Skin epidermis (tissue), 12 donors: ENCODE measurements at regions not wholly inside any gene's neighbourhood (a gene's known extent, or its start where the extent isn't known, plus 50 kb on each side); places are given as distances from the start of the nearest gene placed in this dataset.
"Not testable (repeated sequence)": the region's sequence is repeated elsewhere in the genome, so short reads cannot be mapped to it uniquely, and the experiment has no call there.

ENCODE experiments used
- H3K27ac ChIP-seq, 21 experiments: fragments of 200-600 bp; sonication (generic) in 11 of 21; one replicate each; pipeline ENCODE4 v1.5.0; 2020; ENCODE audit warnings: mild to moderate bottlenecking in 3 of 21, inconsistent platforms in 2 of 21, moderate library complexity in 2 of 21
- H3K4me3 ChIP-seq, 7 experiments: fragments of 200-600 bp; sonication (generic) in 2 of 7; one replicate each; pipeline ENCODE4 v1.5.0; 2020; ENCODE audit warnings: inconsistent platforms in 2 of 7, mild to moderate bottlenecking in 2 of 7, moderate library complexity in 1 of 7

DNA sequence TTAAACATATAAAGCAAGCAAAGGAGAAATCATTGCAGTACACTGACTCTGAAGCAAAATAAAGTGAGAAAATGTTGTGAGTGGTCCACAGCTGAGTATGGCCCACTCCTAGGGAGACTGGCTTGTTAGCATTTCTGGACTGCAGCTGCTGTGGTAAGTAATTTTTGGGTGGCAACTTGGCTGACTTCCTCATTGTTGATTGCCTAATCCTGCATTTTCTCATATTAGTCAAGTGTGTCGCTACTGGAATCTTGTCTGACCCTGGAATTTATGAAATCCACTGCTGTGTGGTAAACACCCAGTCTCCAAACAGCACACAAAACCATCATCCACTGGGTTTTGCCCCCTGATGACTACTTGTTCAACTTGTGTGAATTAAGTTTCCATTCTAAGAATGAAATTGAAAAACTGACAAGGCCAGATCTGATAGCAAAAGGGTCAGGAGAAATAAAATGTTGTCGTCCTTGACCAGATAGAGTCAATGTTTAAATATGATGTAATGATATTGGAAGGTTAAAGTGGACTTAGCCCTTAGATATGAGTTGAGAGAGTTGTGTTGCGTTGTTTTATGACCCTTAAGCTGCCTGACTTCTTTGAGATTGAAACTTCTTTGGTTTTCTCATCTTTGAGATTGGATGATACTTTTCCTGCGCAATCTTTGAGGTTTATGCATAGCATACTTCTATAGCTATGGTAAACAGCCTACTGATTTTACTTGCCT, 106.6 kb upstream of the SEC22B start:
- H3K4me3 ChIP-seq, H3K27ac ChIP-seq: not testable (repeated sequence)

- H3K4me3 ChIP-seq, H3K27ac ChIP-seq: not testable (repeated sequence)
Observed at GRCh38 chr1:120278259-120278610, 101.9 kb upstream of the SEC22B start.

DNA sequence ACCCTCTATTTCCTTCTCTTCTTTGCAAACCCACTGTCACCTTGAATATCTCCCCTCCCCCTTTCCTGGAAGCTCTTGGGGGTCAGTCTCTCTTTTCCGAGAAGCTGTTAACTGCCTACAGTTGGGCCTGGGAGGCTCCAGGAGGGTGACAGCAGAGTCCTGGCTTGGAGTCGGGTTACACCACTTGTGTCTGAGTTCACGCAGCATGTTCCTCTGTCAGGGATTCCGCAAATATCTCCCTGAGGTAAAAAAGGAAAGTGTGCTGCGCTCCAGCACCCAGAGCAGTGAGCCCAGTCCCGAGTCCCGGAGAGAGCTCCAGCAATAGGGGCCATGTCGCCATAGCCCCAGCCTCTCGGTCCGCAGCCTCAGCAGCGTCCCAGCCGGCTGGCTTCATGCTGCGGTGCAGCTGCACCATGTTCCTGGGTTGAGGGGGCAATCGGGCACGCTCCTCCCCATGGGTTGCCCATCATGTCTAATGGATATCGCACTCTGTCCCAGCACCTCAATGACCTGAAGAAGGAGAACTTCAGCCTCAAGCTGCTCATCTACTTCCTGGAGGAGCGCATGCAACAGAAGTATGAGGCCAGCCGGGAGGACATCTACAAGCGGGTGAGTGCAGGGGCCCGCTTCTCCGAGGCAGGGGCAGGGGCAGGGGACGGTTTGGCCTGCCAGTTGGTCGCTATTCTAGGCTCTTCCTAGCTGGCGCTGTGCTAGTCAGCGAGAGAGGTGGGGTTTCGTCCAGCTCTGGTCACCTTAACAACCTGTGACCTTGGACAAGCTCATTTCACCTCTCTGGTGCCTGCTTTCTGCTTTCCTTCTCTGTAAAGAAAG, 101.3 kb upstream of the SEC22B start:
- H3K27ac ChIP-seq, H3K4me3 ChIP-seq: not testable (repeated sequence)

GRCh38 chr1:120276710-120277109, 100.4 kb upstream of the SEC22B start:
- not testable (repeated sequence) for H3K4me3 ChIP-seq, H3K27ac ChIP-seq

GRCh38 chr1:120274438-120274837, 98.1 kb upstream of the SEC22B start:
- not testable (repeated sequence) for H3K27ac ChIP-seq, H3K4me3 ChIP-seq

DNA sequence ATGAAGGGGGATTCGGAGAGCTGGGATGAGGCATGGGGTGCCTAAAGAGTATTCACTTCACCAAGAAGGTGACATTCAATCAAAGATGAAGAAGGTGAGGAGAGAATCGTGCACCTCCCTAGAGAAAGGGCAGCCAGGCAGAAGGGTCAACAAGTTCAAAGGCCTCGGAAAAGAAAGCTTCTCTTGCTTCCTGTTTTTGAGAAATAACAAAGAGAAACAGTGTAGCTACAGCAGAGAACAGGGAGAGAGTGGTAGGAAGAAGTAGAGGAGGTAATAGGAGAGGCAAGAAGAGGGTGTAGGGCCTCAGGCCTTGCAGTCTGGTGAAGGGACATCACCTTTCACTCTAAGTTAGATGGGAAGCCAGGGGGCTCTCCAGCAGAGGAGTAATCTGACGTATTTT, 97.0 kb upstream of the SEC22B start:
- not testable (repeated sequence) for H3K4me3 ChIP-seq, H3K27ac ChIP-seq

DNA sequence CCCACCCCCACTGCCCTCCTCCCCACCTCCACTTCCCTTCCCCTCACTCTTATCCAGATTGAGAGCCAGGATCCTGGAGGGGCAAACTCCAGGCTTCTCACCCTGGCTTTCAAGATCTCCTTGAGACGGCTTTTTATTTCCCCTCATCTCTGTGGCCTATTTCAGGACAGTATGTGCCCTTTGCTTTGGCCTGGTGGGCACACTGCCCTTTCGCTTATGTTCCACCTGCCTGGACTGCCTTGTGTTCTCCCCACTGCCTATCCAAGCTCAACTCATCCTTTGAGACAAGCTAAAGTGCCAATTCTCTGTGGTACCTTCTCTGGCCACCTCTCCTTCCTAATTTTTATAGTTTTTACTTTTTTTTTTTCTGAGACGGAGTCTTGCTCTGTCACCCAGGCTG, 95.9 kb upstream of the SEC22B start:
- not testable (repeated sequence) for H3K27ac ChIP-seq, H3K4me3 ChIP-seq

DNA sequence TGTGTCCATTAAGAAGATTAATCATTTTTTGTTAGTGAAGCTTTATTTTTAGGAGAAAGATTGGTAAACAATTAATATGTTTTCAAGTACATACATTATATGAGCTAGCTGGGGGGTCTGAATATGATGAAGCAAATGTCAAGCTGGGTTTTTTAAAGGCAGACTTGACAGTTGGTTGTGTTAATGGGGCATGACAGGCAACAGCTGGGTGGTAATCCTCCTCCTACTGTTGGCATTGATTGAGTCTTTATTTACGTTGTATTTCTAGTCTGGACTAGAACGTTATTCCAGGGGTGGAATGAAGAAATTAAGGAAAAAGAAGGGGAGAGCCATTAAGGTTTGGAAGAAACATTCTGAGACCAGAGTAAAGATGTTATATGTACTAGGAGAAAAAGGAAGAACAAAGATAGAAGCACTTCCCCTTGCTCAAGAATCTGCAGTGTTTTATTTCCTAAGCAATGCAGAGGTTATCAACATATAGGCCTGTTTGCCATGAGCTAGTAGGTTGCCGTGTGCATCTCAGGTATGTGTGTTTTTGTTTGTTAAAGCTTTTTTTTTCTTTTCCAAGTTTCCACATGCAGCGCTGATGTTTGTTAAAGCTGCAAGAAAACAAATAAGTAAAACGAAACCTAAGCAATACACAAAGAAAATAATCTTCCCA, 95.4 kb upstream of the SEC22B start:
- not testable (repeated sequence) for H3K4me3 ChIP-seq

DNA sequence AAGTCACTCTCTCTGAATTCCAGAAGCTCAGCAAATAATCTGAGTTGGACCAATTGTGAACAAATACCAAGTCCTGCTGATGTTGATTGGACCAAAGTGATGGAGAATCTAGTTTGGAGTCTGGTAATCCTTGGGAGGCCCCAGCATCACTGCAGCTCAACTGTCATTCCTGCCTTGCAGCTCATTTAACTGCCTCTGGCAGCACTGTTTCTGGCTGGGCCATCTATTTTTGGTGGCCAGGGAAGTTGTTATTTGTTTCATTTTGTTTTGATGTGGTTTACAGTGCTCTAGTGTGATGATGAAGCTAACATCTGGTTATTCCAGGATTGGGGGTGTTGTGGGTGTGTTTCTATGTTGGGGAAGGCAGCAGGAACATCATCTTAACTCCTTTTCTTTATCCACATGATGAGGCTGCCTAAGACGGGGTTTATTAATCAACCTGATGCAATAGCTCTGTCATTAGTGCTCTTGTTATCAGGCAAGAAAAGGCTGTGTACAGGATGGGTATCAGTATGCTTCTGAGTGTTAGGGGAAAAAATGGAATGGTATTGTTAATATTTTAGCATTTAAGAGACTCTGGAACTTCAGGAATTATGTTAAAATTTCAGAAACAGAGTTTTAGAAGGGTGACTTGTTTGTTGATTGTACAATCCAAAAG, 91.7 kb upstream of the SEC22B start:
- not testable (repeated sequence) for H3K4me3 ChIP-seq, H3K27ac ChIP-seq

More for the DNA sequence above, 95.4 kb upstream of the SEC22B start:
- not testable (repeated sequence) for H3K27ac ChIP-seq

GRCh38 chr1:120264564-120264963, 88.2 kb upstream of the SEC22B start:
- H3K4me3 ChIP-seq, H3K27ac ChIP-seq: not testable (repeated sequence)

DNA sequence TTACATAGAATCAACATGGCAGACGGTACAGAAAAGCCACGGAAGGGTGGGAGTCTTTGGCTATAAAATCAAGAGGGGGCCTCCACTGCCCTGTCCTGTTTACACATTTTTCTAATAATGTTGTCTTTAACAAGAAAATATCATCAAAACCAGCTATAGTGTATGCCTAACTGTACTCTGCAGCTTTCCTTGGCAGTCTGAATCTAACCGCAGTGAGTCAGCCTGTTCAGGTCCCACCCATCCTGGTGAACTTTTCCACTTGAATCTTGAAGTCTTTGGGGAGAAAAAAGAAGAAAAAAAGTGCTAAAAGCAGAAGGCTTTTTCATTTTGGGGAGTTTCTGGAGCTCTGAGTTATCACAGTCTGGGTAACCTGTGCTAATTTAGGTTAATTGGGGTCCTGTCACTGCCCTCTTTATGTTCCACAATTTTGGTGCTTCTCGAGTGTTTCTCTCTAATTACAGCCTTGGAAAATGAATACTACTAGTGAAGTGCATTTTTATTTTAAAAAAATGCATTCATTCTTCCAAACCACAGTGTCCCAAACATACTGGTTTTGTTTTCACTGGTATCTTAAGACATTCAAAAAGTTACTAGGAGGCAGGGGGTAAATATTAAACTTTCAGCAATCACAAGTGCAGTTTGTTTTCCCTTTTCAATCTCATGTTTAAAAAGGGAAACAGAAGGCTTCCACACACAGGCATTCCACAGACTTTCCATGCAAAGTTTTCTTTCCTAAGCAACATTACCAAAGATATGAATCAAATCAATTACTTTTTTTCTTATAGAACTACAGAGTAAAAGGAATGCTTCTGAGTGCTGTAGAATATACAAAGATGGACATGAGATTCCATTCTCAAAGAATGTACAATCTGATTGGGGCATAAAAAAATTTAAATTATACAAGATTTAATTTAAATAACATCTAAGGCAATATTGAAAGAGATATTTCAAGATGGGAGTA, 86.8 kb upstream of the SEC22B start:
- not testable (repeated sequence) for H3K4me3 ChIP-seq, H3K27ac ChIP-seq

GRCh38 chr1:120257778-120258105, 81.4 kb upstream of the SEC22B start:
- H3K27ac ChIP-seq: not testable (repeated sequence)

GRCh38 chr1:120257064-120257777, 80.9 kb upstream of the SEC22B start:
- not testable (repeated sequence) for H3K27ac ChIP-seq, H3K4me3 ChIP-seq

More at GRCh38 chr1:120257778-120258105, 81.4 kb upstream of the SEC22B start:
- H3K4me3 ChIP-seq: not testable (repeated sequence)

DNA sequence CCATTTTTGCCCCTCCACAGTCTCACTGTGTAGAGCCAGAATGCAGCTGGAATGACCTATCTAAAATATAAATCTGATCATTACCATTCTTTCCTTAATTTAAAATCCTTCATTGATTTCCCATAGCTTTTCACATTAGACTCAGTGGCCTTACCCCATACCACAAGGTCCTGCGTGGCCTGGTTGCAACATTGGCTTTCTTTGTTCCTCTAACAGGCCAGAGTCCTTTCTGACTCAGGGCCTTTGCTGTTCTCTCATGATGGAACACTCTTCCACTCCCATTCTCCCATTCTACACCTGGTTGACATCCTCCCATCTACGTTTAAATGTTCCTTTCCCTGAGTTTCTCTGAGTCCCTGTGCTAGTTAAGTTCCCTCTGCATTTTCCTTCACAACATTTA, 74.4 kb upstream of the SEC22B start:
- H3K4me3 ChIP-seq, H3K27ac ChIP-seq: not testable (repeated sequence)

DNA sequence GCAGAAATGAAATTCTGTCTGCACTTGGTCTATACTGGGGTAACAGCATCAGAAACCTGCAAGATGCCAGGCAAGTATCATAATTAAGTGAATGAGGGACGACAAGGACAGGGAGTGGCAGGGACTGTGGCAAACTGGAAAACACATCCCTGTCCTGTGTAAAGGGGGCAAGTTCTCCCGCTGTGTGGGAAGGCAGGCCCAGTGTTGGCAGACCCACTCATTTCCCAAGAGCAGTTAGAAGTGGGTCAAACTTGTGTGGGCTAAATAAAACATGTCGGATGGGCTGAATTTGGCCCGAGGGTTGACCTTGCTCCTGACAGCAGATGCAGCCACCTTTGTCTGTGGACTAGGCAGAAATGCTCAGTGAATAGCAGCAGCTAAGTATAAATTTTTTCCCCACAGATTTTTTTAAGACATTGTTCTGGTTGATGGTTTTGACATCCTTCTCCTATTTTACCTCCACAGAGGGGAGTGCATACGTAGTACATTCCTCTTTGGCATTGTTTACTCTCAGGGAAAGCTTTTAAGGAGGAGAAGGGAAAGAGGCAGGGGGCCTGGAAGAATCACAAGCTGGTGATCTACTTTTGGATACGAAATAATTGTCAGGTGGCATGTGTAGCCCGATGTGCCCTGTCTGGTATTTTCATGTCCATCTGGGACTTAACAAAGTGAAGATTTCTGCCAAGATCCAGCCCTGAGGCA, 72.6 kb upstream of the SEC22B start:
- not testable (repeated sequence) for H3K4me3 ChIP-seq, H3K27ac ChIP-seq

- not testable (repeated sequence) for H3K4me3 ChIP-seq, H3K27ac ChIP-seq
Observed at GRCh38 chr1:120248203-120248602, 71.9 kb upstream of the SEC22B start.

DNA sequence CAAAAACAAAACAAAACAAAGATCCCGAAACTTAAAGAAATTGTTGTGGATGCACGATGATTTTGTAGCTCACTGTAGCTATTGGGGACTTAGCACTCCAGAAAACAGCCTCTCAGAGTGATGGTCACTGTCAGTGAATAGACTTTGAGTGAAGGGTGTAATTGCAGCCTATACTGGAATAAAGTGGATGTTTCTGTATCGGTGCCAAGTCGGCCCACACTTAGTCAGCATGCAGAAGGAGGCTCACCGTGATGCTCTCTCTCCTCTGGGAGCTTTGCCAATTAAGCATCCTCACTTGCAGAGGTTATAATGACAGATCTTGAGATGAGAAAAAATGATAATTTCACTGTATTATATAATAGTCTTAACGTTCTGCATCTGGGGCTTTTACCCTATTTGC, 67.5 kb upstream of the SEC22B start:
- H3K4me3 ChIP-seq, H3K27ac ChIP-seq: not testable (repeated sequence)

DNA sequence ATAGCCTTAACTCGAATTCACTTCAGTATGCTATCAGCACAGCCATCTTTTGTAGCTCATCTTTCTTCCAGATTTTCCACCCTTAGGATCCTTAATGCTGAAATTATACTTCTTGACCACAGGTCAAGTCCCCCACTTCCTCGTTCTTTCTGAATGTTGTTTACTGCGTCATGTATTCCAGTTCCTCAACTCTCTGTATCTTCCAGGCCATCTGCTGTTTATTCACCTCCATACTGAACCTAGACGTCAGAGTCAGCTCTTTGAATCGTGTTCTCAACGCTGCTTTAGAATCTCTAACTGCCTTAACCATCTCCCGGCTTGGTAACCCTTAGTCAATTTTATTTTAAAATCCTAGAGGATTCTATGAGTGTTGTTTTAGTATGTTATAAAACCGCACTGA, 66.3 kb upstream of the SEC22B start:
- not testable (repeated sequence) for H3K27ac ChIP-seq

More for the DNA sequence above, 66.3 kb upstream of the SEC22B start:
- H3K4me3 ChIP-seq: not testable (repeated sequence)
